HG02884 (cell line): ENCODE measurements at regions not wholly inside any gene's neighbourhood (a gene's known extent, or its start where the extent isn't known, plus 50 kb on each side); places are given as distances from the start of the nearest gene placed in this dataset.

Experiments
- ATAC-seq: cut with Tn5 transposase; IDR thresholded peaks from one replicate; pipeline ENCODE4 v1.9.1; 2021; ENCODE audit warnings: mild to moderate bottlenecking, moderate library complexity; ENCODE audit not compliant: unreplicated experiment

- no peak for ATAC-seq
Observed at GRCh38 chr10:6888434-6888833, 308.4 kb upstream of the PRKCQ start.

- ATAC-seq, result no peak
Observed at GRCh38 chr10:6885284-6885683, 305.2 kb upstream of the PRKCQ start.

GRCh38 chr10:6881987-6882386 is 301.9 kb upstream of the PRKCQ start:
- no peak for ATAC-seq

GRCh38 chr10:6877722-6878392 is 297.8 kb upstream of the PRKCQ start:
- ATAC-seq, result no peak

- ATAC-seq, result no peak
Observed at GRCh38 chr10:6877336-6877721, 297.3 kb upstream of the PRKCQ start.

- ATAC-seq, result no peak
Observed at GRCh38 chr10:6875269-6875865, 295.3 kb upstream of the PRKCQ start.

GRCh38 chr10:6871128-6871527 is 291.1 kb upstream of the PRKCQ start:
- no peak for ATAC-seq

- ATAC-seq, result no peak
Observed at GRCh38 chr10:6868036-6868725, 288.1 kb upstream of the PRKCQ start.

- no peak for ATAC-seq
Observed at GRCh38 chr10:6866757-6867156, 286.7 kb upstream of the PRKCQ start.

GRCh38 chr10:6864142-6864541 is 284.1 kb upstream of the PRKCQ start:
- no peak for ATAC-seq

GRCh38 chr10:6863381-6863780 is 283.3 kb upstream of the PRKCQ start:
- no peak for ATAC-seq

- no peak for ATAC-seq
Observed at GRCh38 chr10:6850452-6850851, 270.4 kb upstream of the PRKCQ start.

- ATAC-seq, result no peak
Observed at GRCh38 chr10:6847561-6847960, 267.5 kb upstream of the PRKCQ start.

GRCh38 chr10:6843894-6844650 is 264.0 kb upstream of the PRKCQ start:
- ATAC-seq, result no peak

- no peak for ATAC-seq
Observed at GRCh38 chr10:6843481-6843881, 263.4 kb upstream of the PRKCQ start.

- ATAC-seq, result no peak
Observed at GRCh38 chr10:6842722-6843121, 262.6 kb upstream of the PRKCQ start.

- no peak for ATAC-seq
Observed at GRCh38 chr10:6841761-6842160, 261.7 kb upstream of the PRKCQ start.

- no peak for ATAC-seq
Observed at GRCh38 chr10:6840766-6841165, 260.7 kb upstream of the PRKCQ start.

GRCh38 chr10:6840201-6840691 is 260.2 kb upstream of the PRKCQ start:
- no peak for ATAC-seq

GRCh38 chr10:6838118-6838517 is 258.0 kb upstream of the PRKCQ start:
- ATAC-seq, result no peak

- no peak for ATAC-seq
Observed at GRCh38 chr10:6833458-6834011, 253.5 kb upstream of the PRKCQ start.
